ENCODE measurements at regions not wholly inside any gene's neighbourhood (a gene's known extent, or its start where the extent isn't known, plus 50 kb on each side); places are given as distances from the start of the nearest gene placed in this dataset.

- TF ChIP-seq CTCF (IDR thresholded peaks at IDR 0.05) (no peak), EZH2 (IDR thresholded peaks at IDR 0.05; ENCODE audit: borderline replicate concordance, insufficient read depth, low read depth, low read length, poor library complexity, severe bottlenecking) (no peak)
Measured at GRCh38 chr3:76352051-76352450, 566.7 kb upstream of the ZNF717 start.
